Mammary epithelial cell (primary cell): ENCODE measurements at regions not wholly inside any gene's neighbourhood (a gene's known extent, or its start where the extent isn't known, plus 50 kb on each side); places are given as distances from the start of the nearest gene placed in this dataset.

Experiments
- EZH2 ChIP-seq: IDR thresholded peaks from 2 replicates; pipeline ENCODE4 v1.6.1; 2012; ENCODE audit warnings: low read length, inconsistent platforms, borderline replicate concordance
- TF ChIP-seq, protein P1 (sequence below), 2 donors: IDR thresholded peaks in 1 of 2; conservative IDR thresholded peaks in 1 of 2; 2 replicates each; pipeline ENCODE4 v1.5.1; 2011 to 2012; ENCODE audit warnings: inconsistent platforms in 2 of 2, low read length in 2 of 2, mild to moderate bottlenecking in 2 of 2, control low read depth in 1 of 2, low read depth in 1 of 2; ENCODE audit not compliant: insufficient read depth in 1 of 2; ENCODE audit errors: extremely low read depth in 1 of 2

DNA sequence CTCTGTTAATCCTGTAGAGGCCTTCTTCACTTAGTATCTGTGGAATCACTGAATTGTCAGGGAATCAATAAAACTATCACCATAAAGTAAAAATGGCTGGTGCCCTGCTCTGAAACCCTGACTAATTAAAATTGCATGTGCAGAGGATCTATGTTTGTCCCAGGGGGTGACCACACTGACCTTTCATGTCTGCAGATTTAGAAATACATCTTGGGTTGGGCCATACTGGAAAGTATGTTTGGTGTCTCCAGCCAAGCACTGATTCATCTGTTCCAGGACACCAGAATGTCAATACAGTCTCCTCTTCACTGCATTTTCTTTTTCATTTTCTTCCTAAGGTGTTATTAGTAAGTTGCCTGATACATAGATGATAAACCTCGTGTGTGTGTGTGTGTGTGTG, 490.9 kb upstream of the INTU start:
- TF ChIP-seq, protein P1, sequence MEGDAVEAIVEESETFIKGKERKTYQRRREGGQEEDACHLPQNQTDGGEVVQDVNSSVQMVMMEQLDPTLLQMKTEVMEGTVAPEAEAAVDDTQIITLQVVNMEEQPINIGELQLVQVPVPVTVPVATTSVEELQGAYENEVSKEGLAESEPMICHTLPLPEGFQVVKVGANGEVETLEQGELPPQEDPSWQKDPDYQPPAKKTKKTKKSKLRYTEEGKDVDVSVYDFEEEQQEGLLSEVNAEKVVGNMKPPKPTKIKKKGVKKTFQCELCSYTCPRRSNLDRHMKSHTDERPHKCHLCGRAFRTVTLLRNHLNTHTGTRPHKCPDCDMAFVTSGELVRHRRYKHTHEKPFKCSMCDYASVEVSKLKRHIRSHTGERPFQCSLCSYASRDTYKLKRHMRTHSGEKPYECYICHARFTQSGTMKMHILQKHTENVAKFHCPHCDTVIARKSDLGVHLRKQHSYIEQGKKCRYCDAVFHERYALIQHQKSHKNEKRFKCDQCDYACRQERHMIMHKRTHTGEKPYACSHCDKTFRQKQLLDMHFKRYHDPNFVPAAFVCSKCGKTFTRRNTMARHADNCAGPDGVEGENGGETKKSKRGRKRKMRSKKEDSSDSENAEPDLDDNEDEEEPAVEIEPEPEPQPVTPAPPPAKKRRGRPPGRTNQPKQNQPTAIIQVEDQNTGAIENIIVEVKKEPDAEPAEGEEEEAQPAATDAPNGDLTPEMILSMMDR (conservative IDR thresholded peaks at IDR 0.05 in 1 of 2, IDR thresholded peaks at IDR 0.05 in 1 of 2; ENCODE audit: extremely low read depth in 1 of 2, insufficient read depth in 1 of 2, low read depth in 1 of 2, low read length in 2 of 2) = no peak
- no peak for TF ChIP-seq EZH2
